K562 (cell line): ENCODE measurements at regions not wholly inside any gene's neighbourhood (a gene's known extent, or its start where the extent isn't known, plus 50 kb on each side); places are given as distances from the start of the nearest gene placed in this dataset.

Experiments
- ELF1 ChIP-seq: fragments of 200-800 bp; sonication (Bioruptor generic); IDR thresholded peaks from 2 replicates; pipeline ENCODE4 v1.6.1; 2016; ENCODE audit warnings: missing genetic modification characterization, missing compliant biosample characterization
- EZH2 ChIP-seq: IDR thresholded peaks from 2 replicates; pipeline ENCODE4 v1.6.1; 2012; ENCODE audit warnings: low read depth, mild to moderate bottlenecking, inconsistent platforms, low read length, borderline replicate concordance
- JUND ChIP-seq, 2 experiments: IDR thresholded peaks; 2 replicates in 1 of 2; 3 replicates in 1 of 2; pipeline ENCODE4 v1.6.1; 2011; ENCODE audit warnings: borderline replicate concordance in 2 of 2, low read depth in 2 of 2, low read length in 2 of 2, improper control_type of control experiment in 1 of 2, missing biosample characterization in 1 of 2, missing genetic modification characterization in 1 of 2, missing genetic modification reagents in 1 of 2
- NR2C2 ChIP-seq, 2 experiments: fragments of 200-800 bp in 1 of 2; sonication (Bioruptor generic) in 1 of 2; sonication (generic) in 1 of 2; formaldehyde crosslinking in 1 of 2; IDR thresholded peaks; 2 replicates each; pipeline versions ENCODE4 v1.6.1 to v1.8.0; 2016 to 2022; ENCODE audit warnings: mild to moderate bottlenecking in 1 of 2, missing compliant biosample characterization in 1 of 2, missing genetic modification characterization in 1 of 2, missing genetic modification reagents in 1 of 2
- POLR2A ChIP-seq: fragments of 450-650 bp; conservative IDR thresholded peaks from 2 replicates; pipeline ENCODE4 v1.6.1; 2016
- SMAD1 ChIP-seq: fragments of 150-350 bp; IDR thresholded peaks from 2 replicates; pipeline ENCODE4 v1.6.1; 2014; ENCODE audit warnings: low read length, low read depth; ENCODE audit not compliant: partially characterized antibody
- SMAD4 ChIP-seq: fragments of 250-450 bp; sonication (Bioruptor Pico); conservative IDR thresholded peaks from 2 replicates; pipeline ENCODE4 v1.8.0; 2021; ENCODE audit warnings: inconsistent platforms, mild to moderate bottlenecking, moderate library complexity
- STAG1 ChIP-seq: sonication (generic); formaldehyde crosslinking; IDR thresholded peaks from 2 replicates; pipeline ENCODE4 v1.5.0; 2020; ENCODE audit warnings: missing genetic modification reagents, borderline replicate concordance
- TRIM24 ChIP-seq, 2 experiments: fragments of 450-650 bp; IDR thresholded peaks; 2 replicates each; pipeline ENCODE4 v1.6.1; 2016
- ZSCAN29 ChIP-seq: fragments of 450-650 bp; IDR thresholded peaks from 2 replicates; pipeline ENCODE4 v1.6.1; 2017
- TF ChIP-seq, protein P1 (sequence below), 3 experiments: IDR thresholded peaks in 2 of 3; conservative IDR thresholded peaks in 1 of 3; 2 replicates each; pipeline ENCODE4 v1.5.1; 2011 to 2012; ENCODE audit warnings: low read length in 3 of 3, mild to moderate bottlenecking in 3 of 3, control low read depth in 2 of 3, improper control_type of control experiment in 1 of 3, inconsistent platforms in 1 of 3, low read depth in 1 of 3, mixed read lengths in 1 of 3, moderate library complexity in 1 of 3; ENCODE audit not compliant: insufficient read depth in 2 of 3
- TF ChIP-seq, protein P2 (sequence below): fragments of 450-650 bp; formaldehyde crosslinking; IDR thresholded peaks from 2 replicates; pipeline ENCODE4 v1.4.0; 2020; ENCODE audit warnings: mild to moderate bottlenecking, moderate library complexity
- TF ChIP-seq, protein P3 (sequence below): sonication (generic); formaldehyde crosslinking; IDR thresholded peaks from 2 replicates; pipeline ENCODE4 v1.8.0; 2022; ENCODE audit warnings: missing genetic modification reagents, mild to moderate bottlenecking, borderline replicate concordance
- TF ChIP-seq, protein P4 (sequence below): fragments of 250-450 bp; sonication (Bioruptor Pico); IDR thresholded peaks from 2 replicates; pipeline ENCODE4 v1.4.0; 2020; ENCODE audit warnings: mild to moderate bottlenecking, moderate library complexity

DNA sequence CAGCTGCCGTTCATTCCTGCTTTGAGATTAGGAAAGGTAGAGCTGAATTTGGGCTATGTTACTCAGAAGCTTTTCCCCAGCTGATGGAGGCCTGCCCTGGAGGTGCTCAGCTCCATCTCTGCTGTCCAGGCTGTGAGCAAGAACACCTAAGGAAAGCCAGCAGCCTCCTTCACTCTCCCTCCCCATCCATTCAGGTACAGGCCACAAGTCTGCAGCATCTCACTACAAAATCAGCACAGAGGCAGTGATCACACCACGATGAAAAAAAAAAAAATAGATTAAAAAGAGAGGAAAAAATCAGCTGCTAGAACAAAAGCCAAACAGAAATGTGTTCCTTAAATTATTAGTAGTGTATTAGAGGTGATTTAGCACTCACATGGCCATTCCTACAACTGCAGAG, 515.0 kb downstream of the CDH26 start:
- TF ChIP-seq, protein P1, sequence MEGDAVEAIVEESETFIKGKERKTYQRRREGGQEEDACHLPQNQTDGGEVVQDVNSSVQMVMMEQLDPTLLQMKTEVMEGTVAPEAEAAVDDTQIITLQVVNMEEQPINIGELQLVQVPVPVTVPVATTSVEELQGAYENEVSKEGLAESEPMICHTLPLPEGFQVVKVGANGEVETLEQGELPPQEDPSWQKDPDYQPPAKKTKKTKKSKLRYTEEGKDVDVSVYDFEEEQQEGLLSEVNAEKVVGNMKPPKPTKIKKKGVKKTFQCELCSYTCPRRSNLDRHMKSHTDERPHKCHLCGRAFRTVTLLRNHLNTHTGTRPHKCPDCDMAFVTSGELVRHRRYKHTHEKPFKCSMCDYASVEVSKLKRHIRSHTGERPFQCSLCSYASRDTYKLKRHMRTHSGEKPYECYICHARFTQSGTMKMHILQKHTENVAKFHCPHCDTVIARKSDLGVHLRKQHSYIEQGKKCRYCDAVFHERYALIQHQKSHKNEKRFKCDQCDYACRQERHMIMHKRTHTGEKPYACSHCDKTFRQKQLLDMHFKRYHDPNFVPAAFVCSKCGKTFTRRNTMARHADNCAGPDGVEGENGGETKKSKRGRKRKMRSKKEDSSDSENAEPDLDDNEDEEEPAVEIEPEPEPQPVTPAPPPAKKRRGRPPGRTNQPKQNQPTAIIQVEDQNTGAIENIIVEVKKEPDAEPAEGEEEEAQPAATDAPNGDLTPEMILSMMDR (IDR thresholded peaks at IDR 0.05 in 2 of 3, conservative IDR thresholded peaks at IDR 0.05 in 1 of 3; ENCODE audit: insufficient read depth in 2 of 3, low read depth in 1 of 3, low read length in 3 of 3), result no peak
- TF ChIP-seq STAG1 (CRISPR knock-in tag), result no peak
- TF ChIP-seq, protein P2, sequence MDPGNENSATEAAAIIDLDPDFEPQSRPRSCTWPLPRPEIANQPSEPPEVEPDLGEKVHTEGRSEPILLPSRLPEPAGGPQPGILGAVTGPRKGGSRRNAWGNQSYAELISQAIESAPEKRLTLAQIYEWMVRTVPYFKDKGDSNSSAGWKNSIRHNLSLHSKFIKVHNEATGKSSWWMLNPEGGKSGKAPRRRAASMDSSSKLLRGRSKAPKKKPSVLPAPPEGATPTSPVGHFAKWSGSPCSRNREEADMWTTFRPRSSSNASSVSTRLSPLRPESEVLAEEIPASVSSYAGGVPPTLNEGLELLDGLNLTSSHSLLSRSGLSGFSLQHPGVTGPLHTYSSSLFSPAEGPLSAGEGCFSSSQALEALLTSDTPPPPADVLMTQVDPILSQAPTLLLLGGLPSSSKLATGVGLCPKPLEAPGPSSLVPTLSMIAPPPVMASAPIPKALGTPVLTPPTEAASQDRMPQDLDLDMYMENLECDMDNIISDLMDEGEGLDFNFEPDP (CRISPR knock-in tag), result no peak
- no peak for TF ChIP-seq TRIM24 (IDR thresholded peaks at IDR 0.05)
- TF ChIP-seq ELF1, result no peak
- no peak for TF ChIP-seq SMAD4 (CRISPR knock-in tag)
- no peak for TF ChIP-seq NR2C2 (CRISPR knock-in tag; IDR thresholded peaks at IDR 0.05)
- TF ChIP-seq NR2C2 (tag; IDR thresholded peaks at IDR 0.05), result no peak
- TF ChIP-seq JUND (IDR thresholded peaks at IDR 0.05; ENCODE audit: borderline replicate concordance, low read depth, low read length), result no peak
- no peak for TF ChIP-seq JUND (tag; IDR thresholded peaks at IDR 0.05; ENCODE audit: borderline replicate concordance, low read depth, low read length)
- no peak for TF ChIP-seq EZH2
- TF ChIP-seq, protein P3, sequence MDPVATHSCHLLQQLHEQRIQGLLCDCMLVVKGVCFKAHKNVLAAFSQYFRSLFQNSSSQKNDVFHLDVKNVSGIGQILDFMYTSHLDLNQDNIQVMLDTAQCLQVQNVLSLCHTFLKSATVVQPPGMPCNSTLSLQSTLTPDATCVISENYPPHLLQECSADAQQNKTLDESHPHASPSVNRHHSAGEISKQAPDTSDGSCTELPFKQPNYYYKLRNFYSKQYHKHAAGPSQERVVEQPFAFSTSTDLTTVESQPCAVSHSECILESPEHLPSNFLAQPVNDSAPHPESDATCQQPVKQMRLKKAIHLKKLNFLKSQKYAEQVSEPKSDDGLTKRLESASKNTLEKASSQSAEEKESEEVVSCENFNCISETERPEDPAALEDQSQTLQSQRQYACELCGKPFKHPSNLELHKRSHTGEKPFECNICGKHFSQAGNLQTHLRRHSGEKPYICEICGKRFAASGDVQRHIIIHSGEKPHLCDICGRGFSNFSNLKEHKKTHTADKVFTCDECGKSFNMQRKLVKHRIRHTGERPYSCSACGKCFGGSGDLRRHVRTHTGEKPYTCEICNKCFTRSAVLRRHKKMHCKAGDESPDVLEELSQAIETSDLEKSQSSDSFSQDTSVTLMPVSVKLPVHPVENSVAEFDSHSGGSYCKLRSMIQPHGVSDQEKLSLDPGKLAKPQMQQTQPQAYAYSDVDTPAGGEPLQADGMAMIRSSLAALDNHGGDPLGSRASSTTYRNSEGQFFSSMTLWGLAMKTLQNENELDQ, result no peak
- TF ChIP-seq SMAD1, result no peak
- TF ChIP-seq, protein P4, sequence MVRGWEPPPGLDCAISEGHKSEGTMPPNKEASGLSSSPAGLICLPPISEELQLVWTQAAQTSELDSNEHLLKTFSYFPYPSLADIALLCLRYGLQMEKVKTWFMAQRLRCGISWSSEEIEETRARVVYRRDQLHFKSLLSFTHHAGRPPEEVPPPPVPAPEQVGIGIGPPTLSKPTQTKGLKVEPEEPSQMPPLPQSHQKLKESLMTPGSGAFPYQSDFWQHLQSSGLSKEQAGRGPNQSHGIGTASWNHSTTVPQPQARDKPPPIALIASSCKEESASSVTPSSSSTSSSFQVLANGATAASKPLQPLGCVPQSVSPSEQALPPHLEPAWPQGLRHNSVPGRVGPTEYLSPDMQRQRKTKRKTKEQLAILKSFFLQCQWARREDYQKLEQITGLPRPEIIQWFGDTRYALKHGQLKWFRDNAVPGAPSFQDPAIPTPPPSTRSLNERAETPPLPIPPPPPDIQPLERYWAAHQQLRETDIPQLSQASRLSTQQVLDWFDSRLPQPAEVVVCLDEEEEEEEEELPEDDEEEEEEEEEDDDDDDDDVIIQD (CRISPR knock-in tag), result no peak
- no peak for TF ChIP-seq ZSCAN29
- no peak for TF ChIP-seq POLR2A
